ENCODE measurements at regions not wholly inside any gene's neighbourhood (a gene's known extent, or its start where the extent isn't known, plus 50 kb on each side); places are given as distances from the start of the nearest gene placed in this dataset.

DNA sequence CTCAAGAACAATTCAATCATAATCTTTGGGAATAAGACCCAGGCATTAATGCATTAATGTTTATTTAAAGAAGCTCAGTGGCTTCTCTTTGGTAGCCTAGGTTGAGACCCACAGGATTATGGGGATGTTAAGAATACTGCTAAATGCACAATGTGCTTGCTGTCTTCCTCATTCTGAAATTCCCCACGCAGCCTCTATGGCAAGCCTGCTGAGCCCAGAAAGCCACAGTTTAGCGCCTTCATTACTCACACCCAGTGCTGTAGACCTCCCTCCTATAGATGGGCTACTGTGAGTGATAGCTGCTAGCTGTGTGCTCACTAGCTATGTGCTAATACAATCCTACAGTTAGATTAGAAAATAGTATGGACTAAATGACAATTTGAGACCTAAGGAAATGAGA lies 90.6 kb downstream of the TNFSF13B start:
- Mint-ChIP-seq H3K27ac (no peak overlapping the region), H3K4me3 (no peak overlapping the region), H3K27me3 (ENCODE audit: insufficient read depth) (no peaks in the 10 kb centered on the region), H3K9me3 (no peaks in the 10 kb centered on the region), H3K36me3 (ENCODE audit: low read depth) (no peaks in the 10 kb centered on the region), H3K4me1 (no peaks in the 10 kb centered on the region)
- WGBS, 2 experiments (ENCODE audit: insufficient coverage in 1 of 2, insufficient read length in 1 of 2): 76% methylated on average over 2 of the region's 2 CpGs; no CpG with 5 or more reads in 1 of the 2 experiments
- Histone ChIP-seq H3K9me3 (ENCODE audit: control insufficient read depth, low read length) (no peaks in the 10 kb centered on the region), H3K4me3 (ENCODE audit: low read length) (no peak overlapping the region), H3K4me1 (ENCODE audit: control insufficient read depth, insufficient read depth, low read length) (no peaks in the 10 kb centered on the region), H3K9ac (ENCODE audit: extremely low read depth, low read length, poor library complexity, severe bottlenecking) (no peak overlapping the region), H3K27me3 (ENCODE audit: control insufficient read depth, insufficient read depth, low read length, poor library complexity, severe bottlenecking) (no peaks in the 10 kb centered on the region), H3K27ac (ENCODE audit: low read depth, low read length) (no peak overlapping the region), H3K36me3 (ENCODE audit: control insufficient read depth, insufficient read depth, low read length) (no peaks in the 10 kb centered on the region)
- TF ChIP-seq, protein P1, sequence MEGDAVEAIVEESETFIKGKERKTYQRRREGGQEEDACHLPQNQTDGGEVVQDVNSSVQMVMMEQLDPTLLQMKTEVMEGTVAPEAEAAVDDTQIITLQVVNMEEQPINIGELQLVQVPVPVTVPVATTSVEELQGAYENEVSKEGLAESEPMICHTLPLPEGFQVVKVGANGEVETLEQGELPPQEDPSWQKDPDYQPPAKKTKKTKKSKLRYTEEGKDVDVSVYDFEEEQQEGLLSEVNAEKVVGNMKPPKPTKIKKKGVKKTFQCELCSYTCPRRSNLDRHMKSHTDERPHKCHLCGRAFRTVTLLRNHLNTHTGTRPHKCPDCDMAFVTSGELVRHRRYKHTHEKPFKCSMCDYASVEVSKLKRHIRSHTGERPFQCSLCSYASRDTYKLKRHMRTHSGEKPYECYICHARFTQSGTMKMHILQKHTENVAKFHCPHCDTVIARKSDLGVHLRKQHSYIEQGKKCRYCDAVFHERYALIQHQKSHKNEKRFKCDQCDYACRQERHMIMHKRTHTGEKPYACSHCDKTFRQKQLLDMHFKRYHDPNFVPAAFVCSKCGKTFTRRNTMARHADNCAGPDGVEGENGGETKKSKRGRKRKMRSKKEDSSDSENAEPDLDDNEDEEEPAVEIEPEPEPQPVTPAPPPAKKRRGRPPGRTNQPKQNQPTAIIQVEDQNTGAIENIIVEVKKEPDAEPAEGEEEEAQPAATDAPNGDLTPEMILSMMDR (conservative IDR thresholded peaks at IDR 0.05): no peak
- DNase-seq: no peak

DNA sequence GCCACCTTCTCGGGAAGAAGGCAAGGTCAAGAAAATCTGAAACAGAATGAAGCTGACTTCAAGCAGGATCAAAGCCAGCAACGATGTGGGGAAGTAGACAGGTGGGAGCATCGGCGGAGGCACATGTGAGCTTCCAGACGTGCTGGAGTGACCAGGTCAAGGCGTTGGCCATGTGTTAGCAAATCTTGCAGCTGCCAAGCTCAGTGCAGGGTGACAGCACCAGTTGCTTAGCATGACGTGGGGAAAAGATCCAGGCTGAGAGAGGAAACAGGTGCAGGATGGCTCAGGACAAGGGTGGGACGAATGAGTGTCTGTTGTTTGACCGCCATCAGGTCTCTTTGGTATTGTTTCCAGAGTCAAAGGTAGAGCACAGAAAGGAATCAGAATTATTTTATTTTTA lies 92.3 kb downstream of the TNFSF13B start:
- Mint-ChIP-seq H3K4me1 (no peaks in the 10 kb centered on the region), H3K27ac (no peak overlapping the region), H3K4me3 (no peak overlapping the region), H3K36me3 (ENCODE audit: low read depth) (no peaks in the 10 kb centered on the region), H3K9me3 (no peaks in the 10 kb centered on the region), H3K27me3 (ENCODE audit: insufficient read depth) (no peaks in the 10 kb centered on the region)
- Histone ChIP-seq H3K4me1 (ENCODE audit: control insufficient read depth, insufficient read depth, low read length) (no peaks in the 10 kb centered on the region), H3K36me3 (ENCODE audit: control insufficient read depth, insufficient read depth, low read length) (no peaks in the 10 kb centered on the region), H3K27ac (ENCODE audit: low read depth, low read length) (no peak overlapping the region), H3K4me3 (ENCODE audit: low read length) (no peak overlapping the region), H3K9me3 (ENCODE audit: control insufficient read depth, low read length) (no peaks in the 10 kb centered on the region), H3K9ac (ENCODE audit: extremely low read depth, low read length, poor library complexity, severe bottlenecking) (no peak overlapping the region), H3K27me3 (ENCODE audit: control insufficient read depth, insufficient read depth, low read length, poor library complexity, severe bottlenecking) (no peaks in the 10 kb centered on the region)
- TF ChIP-seq, protein P1 (conservative IDR thresholded peaks at IDR 0.05): no peak
- DNase-seq: no peak
- 89 to 94% methylated on average over 5 to 9 of the region's 9 CpGs for WGBS, 2 experiments (ENCODE audit: insufficient coverage in 1 of 2, insufficient read length in 1 of 2)

DNA sequence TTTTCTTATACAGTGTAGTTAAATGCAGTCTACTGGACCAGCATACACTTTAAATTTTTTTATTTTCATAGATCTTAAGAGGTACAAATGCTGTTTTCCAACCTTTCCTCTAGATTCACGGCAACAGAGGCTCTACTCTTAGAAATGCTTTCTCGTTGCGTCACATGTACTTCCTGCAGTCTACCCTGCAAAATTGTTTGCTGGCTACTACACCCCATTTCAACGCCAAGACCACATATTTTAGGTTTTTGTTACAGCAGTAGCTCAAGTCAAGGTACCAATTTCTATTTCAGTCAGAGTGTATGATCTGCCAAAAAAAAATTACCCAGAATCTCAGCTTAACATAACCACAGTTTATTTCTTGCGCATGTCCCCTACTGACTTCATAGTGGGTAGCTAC lies 94.1 kb downstream of the TNFSF13B start:
- Mint-ChIP-seq H3K4me3 (no peak overlapping the region), H3K4me1 (no peaks in the 10 kb centered on the region), H3K27ac (no peak overlapping the region), H3K27me3 (ENCODE audit: insufficient read depth) (no peaks in the 10 kb centered on the region), H3K9me3 (peaks cover 1% of the 10 kb centered on the region), H3K36me3 (ENCODE audit: low read depth) (no peaks in the 10 kb centered on the region)
- Histone ChIP-seq H3K36me3 (ENCODE audit: control insufficient read depth, insufficient read depth, low read length) (no peaks in the 10 kb centered on the region), H3K4me1 (ENCODE audit: control insufficient read depth, insufficient read depth, low read length) (no peaks in the 10 kb centered on the region), H3K4me3 (ENCODE audit: low read length) (no peak overlapping the region), H3K9ac (ENCODE audit: extremely low read depth, low read length, poor library complexity, severe bottlenecking) (no peak overlapping the region), H3K27me3 (ENCODE audit: control insufficient read depth, insufficient read depth, low read length, poor library complexity, severe bottlenecking) (no peaks in the 10 kb centered on the region), H3K9me3 (ENCODE audit: control insufficient read depth, low read length) (no peaks in the 10 kb centered on the region), H3K27ac (ENCODE audit: low read depth, low read length) (no peak overlapping the region)
- TF ChIP-seq, protein P1 (conservative IDR thresholded peaks at IDR 0.05): no peak
- 85 to 90% methylated on average over 4 to 5 of the region's 5 CpGs for WGBS, 2 experiments (ENCODE audit: insufficient coverage in 1 of 2, insufficient read length in 1 of 2)
- DNase-seq: no peak

Measured in endodermal cell (in vitro differentiated cells).